ENCODE measurements at regions not wholly inside any gene's neighbourhood (a gene's known extent, or its start where the extent isn't known, plus 50 kb on each side); places are given as distances from the start of the nearest gene placed in this dataset.

DNA sequence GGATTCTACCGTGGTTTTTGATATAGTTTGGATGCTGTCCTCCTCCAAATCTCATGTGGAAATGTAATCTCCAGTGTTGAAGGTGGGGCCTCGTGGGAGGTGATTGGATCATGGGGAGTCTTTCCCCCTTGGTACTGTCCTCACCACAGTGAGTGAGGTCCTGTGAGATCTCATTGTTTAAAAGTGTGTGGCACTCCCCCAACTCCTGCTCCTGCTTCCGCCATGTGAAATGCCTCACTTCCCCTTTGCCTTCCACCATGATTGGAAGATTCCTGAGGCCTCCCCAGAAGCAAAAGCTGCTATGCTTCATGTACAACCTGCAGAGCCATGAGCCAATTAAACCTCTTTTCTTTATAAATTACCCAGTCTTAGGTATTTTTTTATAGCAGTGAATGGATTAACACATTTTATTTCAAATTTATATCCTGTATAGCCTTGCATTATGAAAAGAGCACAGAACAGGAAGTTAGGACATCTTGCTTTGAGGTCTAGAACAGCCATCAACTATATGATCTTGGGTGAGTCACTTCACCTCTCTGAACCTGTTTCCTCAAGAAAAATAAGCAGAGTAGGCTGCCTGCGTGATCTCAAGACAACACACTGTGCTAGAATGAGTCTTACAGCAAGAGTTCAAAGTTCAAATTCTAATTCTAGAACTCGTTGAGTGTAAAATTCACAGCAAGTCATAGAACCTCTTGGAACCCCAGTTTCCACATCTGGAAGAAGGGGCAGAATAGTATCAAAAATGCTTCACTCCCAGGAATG, 160.9 kb upstream of the EEA1 start:
- H3K9me2 ChIP-seq (replicated peaks; ENCODE audit: control insufficient read depth, low read length) = no peaks in the 10 kb centered on the region
- no peaks in the 10 kb centered on the region for H3K36me3 ChIP-seq (ENCODE audit: control insufficient read depth, low read length)
- no peak overlapping the region for H3K4me2 ChIP-seq (ENCODE audit: low read length)
- H3K27ac ChIP-seq (ENCODE audit: low read depth, low read length) = no peak overlapping the region
- no peaks in the 10 kb centered on the region for H3F3A ChIP-seq (ENCODE audit: control insufficient read depth, insufficient read depth)
- H3K27me3 ChIP-seq (ENCODE audit: control insufficient read depth, low read length) = no peaks in the 10 kb centered on the region
- H4K20me1 ChIP-seq (ENCODE audit: control insufficient read depth, insufficient read depth, low read depth, low read length) = no peaks in the 10 kb centered on the region
- TF ChIP-seq EZH2phosphoT487 (IDR thresholded peaks at IDR 0.05; ENCODE audit: borderline replicate concordance, low read length) = no peak
- TF ChIP-seq, protein P1, sequence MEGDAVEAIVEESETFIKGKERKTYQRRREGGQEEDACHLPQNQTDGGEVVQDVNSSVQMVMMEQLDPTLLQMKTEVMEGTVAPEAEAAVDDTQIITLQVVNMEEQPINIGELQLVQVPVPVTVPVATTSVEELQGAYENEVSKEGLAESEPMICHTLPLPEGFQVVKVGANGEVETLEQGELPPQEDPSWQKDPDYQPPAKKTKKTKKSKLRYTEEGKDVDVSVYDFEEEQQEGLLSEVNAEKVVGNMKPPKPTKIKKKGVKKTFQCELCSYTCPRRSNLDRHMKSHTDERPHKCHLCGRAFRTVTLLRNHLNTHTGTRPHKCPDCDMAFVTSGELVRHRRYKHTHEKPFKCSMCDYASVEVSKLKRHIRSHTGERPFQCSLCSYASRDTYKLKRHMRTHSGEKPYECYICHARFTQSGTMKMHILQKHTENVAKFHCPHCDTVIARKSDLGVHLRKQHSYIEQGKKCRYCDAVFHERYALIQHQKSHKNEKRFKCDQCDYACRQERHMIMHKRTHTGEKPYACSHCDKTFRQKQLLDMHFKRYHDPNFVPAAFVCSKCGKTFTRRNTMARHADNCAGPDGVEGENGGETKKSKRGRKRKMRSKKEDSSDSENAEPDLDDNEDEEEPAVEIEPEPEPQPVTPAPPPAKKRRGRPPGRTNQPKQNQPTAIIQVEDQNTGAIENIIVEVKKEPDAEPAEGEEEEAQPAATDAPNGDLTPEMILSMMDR (IDR thresholded peaks at IDR 0.05; ENCODE audit: low read depth, low read length, poor library complexity, severe bottlenecking) = no peak
- H3K4me3 ChIP-seq (ENCODE audit: low read length) = no peak overlapping the region
- H3K9me3 ChIP-seq (ENCODE audit: control insufficient read depth, insufficient read depth, low read length) = no peaks in the 10 kb centered on the region
- no peaks in the 10 kb centered on the region for H3K79me2 ChIP-seq (ENCODE audit: control insufficient read depth, low read length)
- no peaks in the 10 kb centered on the region for H3K4me1 ChIP-seq (ENCODE audit: control insufficient read depth, low read length)

DNA sequence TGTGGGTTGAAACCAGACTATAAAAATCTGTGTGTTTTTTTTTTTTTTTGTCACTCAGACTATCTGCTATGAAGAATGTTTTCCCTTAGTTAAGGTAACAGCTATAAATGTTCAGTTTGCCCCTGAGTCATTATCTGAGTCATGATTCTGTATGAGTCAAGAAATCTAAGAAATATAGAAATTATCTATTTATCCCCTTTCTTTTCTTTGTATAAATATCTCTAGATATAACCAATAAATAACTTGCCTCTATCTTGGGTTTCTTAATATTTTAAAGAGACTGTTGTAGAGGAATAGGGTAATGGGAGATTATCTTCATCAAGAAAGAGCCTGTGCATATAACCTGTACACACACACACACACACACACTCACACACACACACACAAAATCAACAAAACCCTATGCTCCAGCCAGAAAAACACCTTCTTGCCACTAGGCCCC, 161.7 kb upstream of the EEA1 start:
- no peak overlapping the region for H3K27ac ChIP-seq (ENCODE audit: low read depth, low read length)
- H3K36me3 ChIP-seq (ENCODE audit: control insufficient read depth, low read length) = no peaks in the 10 kb centered on the region
- no peaks in the 10 kb centered on the region for H3K4me1 ChIP-seq (ENCODE audit: control insufficient read depth, low read length)
- no peaks in the 10 kb centered on the region for H3K9me3 ChIP-seq (ENCODE audit: control insufficient read depth, insufficient read depth, low read length)
- H3K9me2 ChIP-seq (replicated peaks; ENCODE audit: control insufficient read depth, low read length) = no peaks in the 10 kb centered on the region
- no peaks in the 10 kb centered on the region for H3K79me2 ChIP-seq (ENCODE audit: control insufficient read depth, low read length)
- no peaks in the 10 kb centered on the region for H4K20me1 ChIP-seq (ENCODE audit: control insufficient read depth, insufficient read depth, low read depth, low read length)
- H3K4me2 ChIP-seq (ENCODE audit: low read length) = no peak overlapping the region
- no peaks in the 10 kb centered on the region for H3F3A ChIP-seq (ENCODE audit: control insufficient read depth, insufficient read depth)
- no peaks in the 10 kb centered on the region for H3K27me3 ChIP-seq (ENCODE audit: control insufficient read depth, low read length)
- H3K4me3 ChIP-seq (ENCODE audit: low read length) = no peak overlapping the region
- TF ChIP-seq EZH2phosphoT487 (IDR thresholded peaks at IDR 0.05; ENCODE audit: borderline replicate concordance, low read length) = no peak
- TF ChIP-seq, protein P1 (IDR thresholded peaks at IDR 0.05; ENCODE audit: low read depth, low read length, poor library complexity, severe bottlenecking) = no peak

DNA sequence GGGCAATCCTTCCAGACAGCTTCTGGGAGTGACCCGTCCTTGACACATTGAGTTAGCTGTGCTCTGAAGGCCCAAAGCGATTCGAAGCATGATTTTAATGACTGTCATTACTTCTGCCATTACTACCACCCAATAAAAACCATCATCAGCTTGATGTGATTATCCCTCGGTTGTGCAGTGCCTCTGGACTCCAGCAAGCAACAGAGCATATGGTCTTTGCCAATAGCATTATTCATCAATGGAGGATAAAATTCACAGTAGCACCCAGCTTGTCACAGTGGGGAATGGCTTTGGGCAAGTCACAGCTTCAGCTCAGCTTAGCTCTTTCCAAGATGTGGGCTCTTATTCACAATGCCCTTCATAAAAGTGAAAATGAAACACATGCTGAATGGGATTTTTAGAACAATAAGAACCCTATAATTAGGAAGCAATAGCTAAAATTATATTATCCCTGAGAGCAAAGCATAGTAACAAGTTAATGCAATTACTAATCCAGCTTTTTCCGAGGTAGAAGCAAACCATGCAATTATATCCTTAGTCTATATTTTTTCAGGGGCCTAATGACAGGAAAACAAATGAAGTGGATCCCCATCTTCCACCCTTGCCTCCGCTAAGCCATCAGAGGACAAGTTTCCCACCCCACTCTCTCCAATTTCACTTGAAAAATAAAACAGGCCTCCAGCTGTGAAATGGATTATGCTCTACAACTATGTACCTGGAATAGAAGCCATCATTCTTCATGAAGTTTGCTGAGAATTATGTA, 163.0 kb upstream of the EEA1 start:
- Histone ChIP-seq H3K79me2 (ENCODE audit: control insufficient read depth, low read length) (no peaks in the 10 kb centered on the region), H3K9me2 (replicated peaks; ENCODE audit: control insufficient read depth, low read length) (no peaks in the 10 kb centered on the region), H3K4me3 (ENCODE audit: low read length) (no peak overlapping the region), H3K27me3 (ENCODE audit: control insufficient read depth, low read length) (no peaks in the 10 kb centered on the region), H3K27ac (ENCODE audit: low read depth, low read length) (no peak overlapping the region), H3F3A (ENCODE audit: control insufficient read depth, insufficient read depth) (no peaks in the 10 kb centered on the region), H3K36me3 (ENCODE audit: control insufficient read depth, low read length) (no peaks in the 10 kb centered on the region), H3K9me3 (ENCODE audit: control insufficient read depth, insufficient read depth, low read length) (no peaks in the 10 kb centered on the region), H3K4me2 (ENCODE audit: low read length) (no peak overlapping the region), H3K4me1 (ENCODE audit: control insufficient read depth, low read length) (no peaks in the 10 kb centered on the region), H4K20me1 (ENCODE audit: control insufficient read depth, insufficient read depth, low read depth, low read length) (no peaks in the 10 kb centered on the region)
- TF ChIP-seq EZH2phosphoT487 (IDR thresholded peaks at IDR 0.05; ENCODE audit: borderline replicate concordance, low read length) = no peak
- TF ChIP-seq, protein P1 (IDR thresholded peaks at IDR 0.05; ENCODE audit: low read depth, low read length, poor library complexity, severe bottlenecking) = no peak

Data from DOHH2 (cell line).